ENCODE measurements at regions not wholly inside any gene's neighbourhood (a gene's known extent, or its start where the extent isn't known, plus 50 kb on each side); places are given as distances from the start of the nearest gene placed in this dataset.

- BruUV-seq (replicated peaks), result no TSS peak
- ChIA-PET CTCF (interaction anchor here (1.2 kb wide), 1 partner anchor 19 kb away, joined by 3 read pairs; no protein-coding TSS in a partner anchor), POLR2A (no interaction called here)
- DNase-seq (ENCODE audit: unreplicated experiment), result peak; percentile 32
- Mint-ChIP-seq H3K27me3 (ENCODE audit: insufficient read depth, unreplicated experiment) (peaks cover 3% of the 10 kb centered on the region), H3K4me3 (ENCODE audit: unreplicated experiment) (no peak overlapping the region), H3K9me3 (ENCODE audit: unreplicated experiment) (peaks cover 8% of the 10 kb centered on the region), H3K27ac (ENCODE audit: low read depth, unreplicated experiment) (peak overlapping the region; percentile 8), H3K4me1 (ENCODE audit: insufficient read depth, unreplicated experiment) (peaks cover 17% of the 10 kb centered on the region), H3K36me3 (ENCODE audit: insufficient read depth, unreplicated experiment) (no peaks in the 10 kb centered on the region)
- intact Hi-C loops (cut with micrococcal nuclease), result loop anchor here (5.0 kb wide), 1 partner anchor 88 kb away; the partner anchor contains the start of gene INSIG1
- no peak for TF ChIP-seq CTCF (IDR thresholded peaks at IDR 0.05; ENCODE audit: unreplicated experiment)
These were observed 88.8 kb upstream of the INSIG1 start for GRCh38 chr7:155208681-155209477.

DNA sequence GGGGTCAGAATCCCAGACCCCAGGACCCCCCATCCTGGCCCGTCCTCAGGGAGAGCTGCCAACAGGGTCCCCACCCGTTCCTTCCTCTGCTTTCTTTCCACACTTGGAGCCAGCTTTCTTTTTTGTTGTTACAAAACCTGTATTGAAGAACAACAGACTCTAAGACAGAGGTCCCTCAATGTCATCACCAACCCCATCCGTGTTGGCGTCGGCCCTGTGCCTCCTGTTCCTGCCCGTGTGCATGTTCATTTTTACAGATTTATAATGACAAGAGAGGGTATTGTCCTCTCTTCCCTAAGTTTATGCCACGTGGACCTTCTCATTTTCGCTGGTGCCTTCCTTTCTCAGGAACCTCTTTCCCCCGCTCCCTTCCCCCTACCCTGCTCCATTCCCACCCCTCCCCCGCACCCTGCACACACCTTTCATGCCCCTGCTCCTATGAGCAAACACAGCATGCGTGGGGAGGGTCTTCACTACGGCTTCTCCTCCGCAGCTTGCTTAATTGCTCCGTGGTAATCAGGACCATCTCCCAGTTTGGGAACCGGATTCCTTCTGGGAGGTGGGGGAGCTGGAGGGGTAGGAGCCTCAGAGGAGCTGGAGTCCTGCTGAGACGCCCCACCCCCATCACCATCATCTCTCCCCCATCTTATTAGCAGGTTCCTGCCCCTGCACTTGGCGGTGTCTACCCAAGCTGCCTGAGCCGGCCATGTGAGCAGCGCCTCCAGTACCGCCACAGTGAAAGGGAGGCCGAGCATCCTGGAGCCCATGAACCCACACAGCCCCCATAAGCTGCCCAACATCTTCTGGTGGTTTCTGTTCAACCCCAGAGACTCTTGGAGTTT, 88.0 kb upstream of the INSIG1 start:
- peaks cover 11% of the 10 kb centered on the region for H3K27me3 Mint-ChIP-seq (ENCODE audit: insufficient read depth, unreplicated experiment)
- no TSS peak for BruUV-seq (replicated peaks)
- CTCF ChIA-PET, result interaction anchor here (1.2 kb wide), 1 partner anchor 20 kb away, joined by 3 read pairs; no protein-coding TSS in a partner anchor
- no peak overlapping the region for H3K27ac Mint-ChIP-seq (ENCODE audit: low read depth, unreplicated experiment)
- no peaks in the 10 kb centered on the region for H3K36me3 Mint-ChIP-seq (ENCODE audit: insufficient read depth, unreplicated experiment)
- intact Hi-C loops (cut with micrococcal nuclease), result loop anchor here (5.0 kb wide), 1 partner anchor 88 kb away; the partner anchor contains the start of gene INSIG1
- peaks cover 17% of the 10 kb centered on the region for H3K4me1 Mint-ChIP-seq (ENCODE audit: insufficient read depth, unreplicated experiment)
- no peak for TF ChIP-seq CTCF (IDR thresholded peaks at IDR 0.05; ENCODE audit: unreplicated experiment)
- no peak overlapping the region for H3K4me3 Mint-ChIP-seq (ENCODE audit: unreplicated experiment)
- H3K9me3 Mint-ChIP-seq (ENCODE audit: unreplicated experiment), result peaks cover 8% of the 10 kb centered on the region
- no peak for DNase-seq (ENCODE audit: unreplicated experiment)
- POLR2A ChIA-PET, result interaction anchor here (0.6 kb wide), 1 partner anchor 47 kb away, joined by 3 read pairs; no protein-coding TSS in a partner anchor

DNA sequence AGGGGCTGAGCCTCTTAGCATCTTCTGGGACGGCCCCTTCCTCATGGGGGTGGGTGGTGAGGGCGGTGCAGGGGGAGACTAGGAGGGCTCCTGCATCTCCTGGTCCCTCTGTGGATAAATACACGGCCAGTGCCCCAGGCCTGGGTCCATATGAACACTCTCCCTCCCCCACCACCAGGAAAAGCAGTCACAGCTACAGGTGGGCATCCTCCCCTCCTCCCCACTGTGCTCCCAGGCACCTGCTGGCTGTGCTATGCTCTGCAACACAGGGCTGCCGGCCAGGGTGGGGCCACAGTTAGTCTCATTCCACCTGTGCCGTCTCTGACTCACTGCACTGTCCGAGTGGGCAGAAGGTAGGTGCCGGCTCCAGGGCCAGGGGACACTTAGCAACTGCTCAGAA, 87.3 kb upstream of the INSIG1 start:
- BruUV-seq (replicated peaks), result no TSS peak
- H3K4me3 Mint-ChIP-seq (ENCODE audit: unreplicated experiment), result no peak overlapping the region
- intact Hi-C loops (cut with micrococcal nuclease), result no loop called here
- ChIA-PET POLR2A (no interaction called here), CTCF (no interaction called here)
- DNase-seq (ENCODE audit: unreplicated experiment), result peak; percentile 16
- no peaks in the 10 kb centered on the region for H3K36me3 Mint-ChIP-seq (ENCODE audit: insufficient read depth, unreplicated experiment)
- no peak overlapping the region for H3K27ac Mint-ChIP-seq (ENCODE audit: low read depth, unreplicated experiment)
- H3K9me3 Mint-ChIP-seq (ENCODE audit: unreplicated experiment), result peaks cover 8% of the 10 kb centered on the region
- peaks cover 17% of the 10 kb centered on the region for H3K4me1 Mint-ChIP-seq (ENCODE audit: insufficient read depth, unreplicated experiment)
- no peak for TF ChIP-seq CTCF (IDR thresholded peaks at IDR 0.05; ENCODE audit: unreplicated experiment)
- peaks cover 11% of the 10 kb centered on the region for H3K27me3 Mint-ChIP-seq (ENCODE audit: insufficient read depth, unreplicated experiment)

- peaks cover 11% of the 10 kb centered on the region for H3K27me3 Mint-ChIP-seq (ENCODE audit: insufficient read depth, unreplicated experiment)
- H3K36me3 Mint-ChIP-seq (ENCODE audit: insufficient read depth, unreplicated experiment), result no peaks in the 10 kb centered on the region
- BruUV-seq (replicated peaks), result no TSS peak
- DNase-seq (ENCODE audit: unreplicated experiment), result no peak
- intact Hi-C loops (cut with micrococcal nuclease), result no loop called here
- H3K4me3 Mint-ChIP-seq (ENCODE audit: unreplicated experiment), result no peak overlapping the region
- H3K4me1 Mint-ChIP-seq (ENCODE audit: insufficient read depth, unreplicated experiment), result peaks cover 11% of the 10 kb centered on the region
- no peak for TF ChIP-seq CTCF (IDR thresholded peaks at IDR 0.05; ENCODE audit: unreplicated experiment)
- H3K27ac Mint-ChIP-seq (ENCODE audit: low read depth, unreplicated experiment), result no peak overlapping the region
- CTCF ChIA-PET, result no interaction called here
- POLR2A ChIA-PET, result interaction anchor here (0.8 to 0.9 kb wide), 2 partner anchors 19 to 46 kb away, joined by 3 read pairs; no protein-coding TSS in a partner anchor
- peaks cover 8% of the 10 kb centered on the region for H3K9me3 Mint-ChIP-seq (ENCODE audit: unreplicated experiment)
These were observed 86.5 kb upstream of the INSIG1 start for GRCh38 chr7:155211173-155211572.
